OCI-LY1 (cell line): ENCODE measurements at regions not wholly inside any gene's neighbourhood (a gene's known extent, or its start where the extent isn't known, plus 50 kb on each side); places are given as distances from the start of the nearest gene placed in this dataset.

Experiments used
- H2AFZ ChIP-seq: fragments of 200-600 bp; sonication (generic), shearing (Covaris generic); 2 replicates; pipeline ENCODE4 v1.6.0; 2014; ENCODE audit warnings: antibody characterized with exemption, mild to moderate bottlenecking, low read length
- H3F3A ChIP-seq: fragments of 200-600 bp; sonication (generic), shearing (Covaris generic); 2 replicates; pipeline ENCODE4 v1.6.0; 2014; ENCODE audit warnings: mild to moderate bottlenecking, antibody characterized with exemption, low read length, moderate library complexity; ENCODE audit not compliant: insufficient read depth
- H3K27ac ChIP-seq: fragments of 200-600 bp; sonication (generic); 2 replicates; pipeline ENCODE4 v1.5.1; 2014; ENCODE audit warnings: low read length, mixed run types, mild to moderate bottlenecking, low read depth; ENCODE audit not compliant: poor library complexity, severe bottlenecking
- H3K27me3 ChIP-seq: fragments of 200-600 bp; sonication (generic); 2 replicates; pipeline ENCODE4 v1.6.0; 2014; ENCODE audit warnings: antibody characterized with exemption, mild to moderate bottlenecking, low read length, moderate library complexity; ENCODE audit not compliant: insufficient read depth
- H3K36me3 ChIP-seq: fragments of 200-600 bp; sonication (generic); 2 replicates; pipeline ENCODE4 v1.6.1; 2014; ENCODE audit warnings: mild to moderate bottlenecking, antibody characterized with exemption, low read length, moderate library complexity, mixed read lengths; ENCODE audit not compliant: insufficient read depth
- H3K4me1 ChIP-seq: fragments of 200-600 bp; sonication (generic); 2 replicates; pipeline ENCODE4 v1.5.1; 2014; ENCODE audit warnings: mild to moderate bottlenecking, low read length, moderate library complexity; ENCODE audit not compliant: insufficient read depth, severe bottlenecking
- H3K4me2 ChIP-seq: fragments of 200-600 bp; sonication (generic), shearing (Covaris generic); 2 replicates; pipeline ENCODE4 v1.6.1; 2014; ENCODE audit warnings: low read length
- H3K4me3 ChIP-seq: fragments of 200-600 bp; sonication (generic); 2 replicates; pipeline ENCODE4 v1.5.1; 2014; ENCODE audit warnings: low read length, low read depth, mild to moderate bottlenecking, mixed read lengths; ENCODE audit not compliant: poor library complexity, severe bottlenecking
- H3K79me2 ChIP-seq: fragments of 200-600 bp; shearing (Covaris generic); 2 replicates; pipeline ENCODE4 v1.6.1; 2016; ENCODE audit warnings: mixed run types, low read length, mixed read lengths; ENCODE audit not compliant: insufficient read depth
- H3K9ac ChIP-seq: fragments of 200-600 bp; sonication (generic), shearing (Covaris generic); 2 replicates; pipeline ENCODE4 v1.6.1; 2014; ENCODE audit warnings: mild to moderate bottlenecking, low read length, mixed read lengths
- H3K9me2 ChIP-seq: fragments of 200-600 bp; sonication (generic), shearing (Covaris generic); 2 replicates; pipeline ENCODE4 v1.6.1; 2014; ENCODE audit warnings: low read depth, mild to moderate bottlenecking, low read length, mixed read lengths
- H3K9me3 ChIP-seq: fragments of 200-600 bp; shearing (Covaris generic); 2 replicates; pipeline ENCODE4 v1.6.1; 2014; ENCODE audit warnings: low read length, mixed read lengths
- H4K20me1 ChIP-seq: fragments of 200-600 bp; sonication (generic), shearing (Covaris generic); 2 replicates; pipeline ENCODE4 v1.6.0; 2016; ENCODE audit warnings: mild to moderate bottlenecking, low read length; ENCODE audit not compliant: insufficient read depth
- EZH2 ChIP-seq: fragments of 200-600 bp; sonication (generic), shearing (Covaris generic); IDR thresholded peaks from 2 replicates; pipeline ENCODE4 v1.8.0; 2017; ENCODE audit warnings: borderline replicate concordance, mixed run types, mild to moderate bottlenecking, antibody characterized with exemption, low read length, moderate library complexity, mixed read lengths
- TF ChIP-seq, protein P1 (sequence below): fragments of 200-600 bp; sonication (generic), shearing (Covaris generic); IDR thresholded peaks from 2 replicates; pipeline ENCODE4 v1.5.1; 2017; ENCODE audit warnings: mild to moderate bottlenecking, antibody characterized with exemption, low read length, moderate library complexity, mixed read lengths

GRCh38 chr18:78548261-78549058, 431.2 kb upstream of the SALL3 start:
- no peak overlapping the region for H3K27ac ChIP-seq
- TF ChIP-seq, protein P1, sequence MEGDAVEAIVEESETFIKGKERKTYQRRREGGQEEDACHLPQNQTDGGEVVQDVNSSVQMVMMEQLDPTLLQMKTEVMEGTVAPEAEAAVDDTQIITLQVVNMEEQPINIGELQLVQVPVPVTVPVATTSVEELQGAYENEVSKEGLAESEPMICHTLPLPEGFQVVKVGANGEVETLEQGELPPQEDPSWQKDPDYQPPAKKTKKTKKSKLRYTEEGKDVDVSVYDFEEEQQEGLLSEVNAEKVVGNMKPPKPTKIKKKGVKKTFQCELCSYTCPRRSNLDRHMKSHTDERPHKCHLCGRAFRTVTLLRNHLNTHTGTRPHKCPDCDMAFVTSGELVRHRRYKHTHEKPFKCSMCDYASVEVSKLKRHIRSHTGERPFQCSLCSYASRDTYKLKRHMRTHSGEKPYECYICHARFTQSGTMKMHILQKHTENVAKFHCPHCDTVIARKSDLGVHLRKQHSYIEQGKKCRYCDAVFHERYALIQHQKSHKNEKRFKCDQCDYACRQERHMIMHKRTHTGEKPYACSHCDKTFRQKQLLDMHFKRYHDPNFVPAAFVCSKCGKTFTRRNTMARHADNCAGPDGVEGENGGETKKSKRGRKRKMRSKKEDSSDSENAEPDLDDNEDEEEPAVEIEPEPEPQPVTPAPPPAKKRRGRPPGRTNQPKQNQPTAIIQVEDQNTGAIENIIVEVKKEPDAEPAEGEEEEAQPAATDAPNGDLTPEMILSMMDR, result no peak
- no peaks in the 10 kb centered on the region for H3F3A ChIP-seq
- H3K4me2 ChIP-seq, result no peak overlapping the region
- no peaks in the 10 kb centered on the region for H3K27me3 ChIP-seq
- H4K20me1 ChIP-seq, result no peaks in the 10 kb centered on the region
- H3K4me1 ChIP-seq, result no peaks in the 10 kb centered on the region
- H3K36me3 ChIP-seq, result no peaks in the 10 kb centered on the region
- H3K9me2 ChIP-seq, result no peaks in the 10 kb centered on the region
- no peaks in the 10 kb centered on the region for H3K9me3 ChIP-seq
- no peak overlapping the region for H2AFZ ChIP-seq
- no peak overlapping the region for H3K9ac ChIP-seq
- H3K79me2 ChIP-seq, result no peaks in the 10 kb centered on the region
- no peak overlapping the region for H3K4me3 ChIP-seq

- Histone ChIP-seq H3K9me2 (no peaks in the 10 kb centered on the region), H3K27ac (no peak overlapping the region), H3K36me3 (no peaks in the 10 kb centered on the region; the same call in 1 of the 2 replicates), H2AFZ (no peak overlapping the region), H3K9ac (no peak overlapping the region), H4K20me1 (no peaks in the 10 kb centered on the region), H3K4me2 (no peak overlapping the region), H3K4me1 (no peaks in the 10 kb centered on the region), H3K79me2 (no peaks in the 10 kb centered on the region), H3K4me3 (no peak overlapping the region), H3K27me3 (no peaks in the 10 kb centered on the region), H3F3A (no peaks in the 10 kb centered on the region), H3K9me3 (no peaks in the 10 kb centered on the region)
- TF ChIP-seq, protein P1, result no peak
- TF ChIP-seq EZH2, result no peak
Observed at GRCh38 chr18:78549971-78550370, 429.6 kb upstream of the SALL3 start.

DNA sequence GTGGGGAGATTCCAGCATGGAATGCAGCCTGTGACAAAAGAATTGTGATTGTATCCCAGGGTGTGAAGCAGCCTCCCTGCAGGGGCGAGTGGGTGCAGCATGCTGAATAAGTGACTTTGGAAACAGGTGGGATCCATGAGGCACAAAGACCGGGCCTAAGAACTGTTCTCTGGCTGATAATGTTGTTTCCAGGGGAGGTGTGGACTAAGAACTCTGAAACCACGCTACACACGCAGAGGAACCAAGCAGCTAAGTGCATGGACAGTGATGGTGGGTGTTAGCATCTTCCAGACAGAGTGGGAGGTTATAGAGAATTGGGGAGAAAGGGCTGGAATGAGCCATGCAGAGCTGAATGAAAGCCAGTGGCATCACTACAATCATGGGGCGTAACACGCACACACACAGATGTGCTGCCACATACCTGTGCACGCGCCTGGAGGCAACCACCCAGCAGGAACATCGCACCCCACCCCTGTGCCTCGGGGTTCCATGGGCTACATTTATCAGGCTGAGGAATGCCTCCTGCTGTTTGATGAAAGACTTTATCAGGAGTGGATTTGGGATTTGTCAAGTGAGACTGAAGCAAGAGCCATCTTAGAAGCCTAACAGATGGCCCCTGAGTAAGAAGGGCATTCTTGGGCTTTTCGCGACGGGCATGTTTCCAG, 424.5 kb upstream of the SALL3 start:
- no peaks in the 10 kb centered on the region; the same call in 1 of the 2 replicates for H3K36me3 ChIP-seq
- H3K9me2 ChIP-seq, result no peaks in the 10 kb centered on the region
- no peaks in the 10 kb centered on the region for H4K20me1 ChIP-seq
- H2AFZ ChIP-seq, result no peak overlapping the region
- H3K9ac ChIP-seq, result no peak overlapping the region
- H3K79me2 ChIP-seq, result no peaks in the 10 kb centered on the region
- H3K4me2 ChIP-seq, result no peak overlapping the region
- no peaks in the 10 kb centered on the region for H3K27me3 ChIP-seq
- no peak overlapping the region for H3K4me3 ChIP-seq
- H3K27ac ChIP-seq, result no peak overlapping the region
- H3F3A ChIP-seq, result no peaks in the 10 kb centered on the region
- TF ChIP-seq, protein P1, result no peak
- no peak for TF ChIP-seq EZH2
- H3K9me3 ChIP-seq, result no peaks in the 10 kb centered on the region
- H3K4me1 ChIP-seq, result no peaks in the 10 kb centered on the region
